ENCODE measurements at regions not wholly inside any gene's neighbourhood (a gene's known extent, or its start where the extent isn't known, plus 50 kb on each side); places are given as distances from the start of the nearest gene placed in this dataset.

GRCh38 chr5:29113516-29113915 is 2075.1 kb upstream of the CDH9 start:
- TF ChIP-seq CTCF (IDR thresholded peaks at IDR 0.05) (no peak), POLR2A (IDR thresholded peaks at IDR 0.05) (no peak)

All from testis (tissue), 2 donors.